Suprapubic skin (tissue), 4 donors: ENCODE measurements at regions not wholly inside any gene's neighbourhood (a gene's known extent, or its start where the extent isn't known, plus 50 kb on each side); places are given as distances from the start of the nearest gene placed in this dataset.

Source experiments
- DNase-seq, 2 donors: peaks; one replicate each; pipeline ENCODE4 v3.0.0-alpha.2; 2019; ENCODE audit warnings: low spot score in 2 of 2
- H3K27ac ChIP-seq: fragments of 200-600 bp; sonication (generic); one replicate; pipeline ENCODE4 v1.5.1; 2019
- H3K27me3 ChIP-seq: fragments of 200-600 bp; sonication (generic); one replicate; pipeline ENCODE4 v1.5.1; 2019
- H3K36me3 ChIP-seq: fragments of 200-600 bp; sonication (generic); one replicate; pipeline ENCODE4 v1.5.1; 2019
- H3K4me1 ChIP-seq: fragments of 200-600 bp; sonication (generic); one replicate; pipeline ENCODE4 v1.5.1; 2019
- H3K4me3 ChIP-seq: fragments of 200-600 bp; sonication (generic); one replicate; pipeline ENCODE4 v1.5.1; 2019; ENCODE audit warnings: mild to moderate bottlenecking
- H3K9me3 ChIP-seq: fragments of 200-600 bp; sonication (generic); one replicate; pipeline ENCODE4 v1.5.1; 2019
- CTCF ChIP-seq, 2 donors: fragments of 200-600 bp in 1 of 2; fragments of 450-650 bp in 1 of 2; sonication (generic) in 1 of 2; IDR thresholded peaks; one replicate each; pipeline ENCODE4 v1.5.1; 2016 to 2019; ENCODE audit warnings: antibody characterized with exemption in 2 of 2, mild to moderate bottlenecking in 1 of 2, moderate library complexity in 1 of 2
- EP300 ChIP-seq: sonication (generic); formaldehyde crosslinking; IDR thresholded peaks from one replicate; pipeline ENCODE4 v1.6.1; 2017; ENCODE audit warnings: antibody characterized with exemption
- POLR2A ChIP-seq, 2 donors: fragments of 450-650 bp; IDR thresholded peaks; one replicate each; pipeline ENCODE4 v1.6.1; 2017; ENCODE audit warnings: antibody characterized with exemption in 2 of 2, mild to moderate bottlenecking in 2 of 2, moderate library complexity in 2 of 2
- POLR2AphosphoS5 ChIP-seq, 3 donors: sonication (generic); formaldehyde crosslinking; IDR thresholded peaks; one replicate each; pipeline ENCODE4 v1.6.1; 2017; ENCODE audit warnings: antibody characterized with exemption in 3 of 3
- WGBS: methylation state at CpG from one replicate; pipeline ENCODE4 v1.1.5; 2018; 5-methylcytosine and 5-hydroxymethylcytosine counted together

DNA sequence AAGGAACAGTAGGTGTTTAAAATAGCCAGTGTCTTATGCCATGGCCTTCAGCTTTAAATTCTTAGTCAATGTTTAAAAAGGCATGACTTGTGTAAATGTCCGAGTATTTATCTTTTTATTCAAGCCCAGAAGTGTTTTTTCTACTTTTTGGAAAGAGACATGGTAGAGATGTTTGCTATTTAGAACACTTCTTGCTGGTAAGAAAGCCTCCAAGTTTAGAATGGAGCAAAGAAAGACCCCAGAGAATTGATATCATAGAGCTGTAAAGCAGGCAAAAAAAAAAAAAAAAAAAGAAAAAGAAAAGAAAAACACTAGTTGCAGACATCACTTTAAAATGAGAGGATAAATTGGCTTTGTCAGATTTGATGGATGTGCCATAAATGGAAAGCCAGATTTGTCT is 375.1 kb downstream of the TMEM167A start:
- H3K4me1 ChIP-seq, result no peaks in the 10 kb centered on the region
- H3K9me3 ChIP-seq, result no peaks in the 10 kb centered on the region
- H3K36me3 ChIP-seq, result no peaks in the 10 kb centered on the region
- H3K4me3 ChIP-seq, result no peak overlapping the region
- TF ChIP-seq EP300 (no peak), POLR2AphosphoS5 (IDR thresholded peaks at IDR 0.05) (no peak), POLR2A (IDR thresholded peaks at IDR 0.05) (no peak), CTCF (IDR thresholded peaks at IDR 0.05) (no peak)
- no peak overlapping the region for H3K27ac ChIP-seq
- no peak for DNase-seq
- 0% methylated on average over 1 of the region's 1 CpG for WGBS
- no peaks in the 10 kb centered on the region for H3K27me3 ChIP-seq

DNA sequence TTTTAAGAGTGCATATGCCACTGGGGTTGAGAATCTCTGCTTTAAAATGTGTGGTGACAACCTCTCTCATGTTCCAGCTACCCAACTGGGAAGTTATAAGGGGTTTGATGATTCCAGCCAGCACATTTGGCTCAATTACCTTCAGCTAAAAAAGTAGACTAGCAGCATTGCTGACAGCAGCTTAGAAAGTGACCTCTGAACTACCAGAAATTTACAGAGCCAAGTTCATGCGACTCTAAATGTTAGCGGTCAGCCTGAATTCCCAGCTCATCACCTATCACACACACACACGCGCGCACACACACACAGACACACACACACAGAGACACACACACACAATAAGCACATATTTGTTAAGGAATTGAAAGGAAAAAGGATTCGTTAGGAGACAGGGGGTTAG is 377.5 kb downstream of the TMEM167A start:
- whole genome bisulfite sequencing, result 97% methylated on average over 6 of the region's 6 CpGs
- H3K4me1 ChIP-seq, result no peaks in the 10 kb centered on the region
- no peak overlapping the region for H3K4me3 ChIP-seq
- H3K27me3 ChIP-seq, result no peaks in the 10 kb centered on the region
- TF ChIP-seq POLR2AphosphoS5 (IDR thresholded peaks at IDR 0.05) (no peak), CTCF (IDR thresholded peaks at IDR 0.05) (no peak), EP300 (no peak), POLR2A (IDR thresholded peaks at IDR 0.05) (no peak)
- DNase-seq, result no peak
- H3K27ac ChIP-seq, result no peak overlapping the region
- H3K36me3 ChIP-seq, result no peaks in the 10 kb centered on the region
- H3K9me3 ChIP-seq, result no peaks in the 10 kb centered on the region

DNA sequence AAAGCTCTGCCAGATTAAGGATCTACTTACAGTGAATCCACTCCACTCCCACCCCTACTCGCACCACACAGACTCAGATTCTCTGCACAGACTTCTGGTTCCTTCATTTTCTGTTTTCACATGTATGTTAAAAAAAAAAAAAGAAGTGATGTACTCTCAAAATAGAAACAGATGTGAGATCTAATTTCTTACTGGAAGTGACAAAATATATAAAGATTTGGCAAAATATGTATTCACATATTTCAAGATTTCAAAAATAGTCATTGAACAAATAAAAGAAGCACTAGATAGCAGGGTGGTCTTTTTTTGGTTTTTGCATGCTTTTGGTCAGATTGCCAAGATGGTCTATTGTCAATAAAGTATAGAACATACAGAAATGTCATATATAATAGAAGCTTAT is 379.2 kb downstream of the TMEM167A start:
- H3K27me3 ChIP-seq, result no peaks in the 10 kb centered on the region
- no peaks in the 10 kb centered on the region for H3K36me3 ChIP-seq
- no peak for DNase-seq
- TF ChIP-seq POLR2AphosphoS5 (IDR thresholded peaks at IDR 0.05) (no peak), EP300 (no peak), POLR2A (IDR thresholded peaks at IDR 0.05) (no peak), CTCF (IDR thresholded peaks at IDR 0.05) (no peak)
- H3K4me1 ChIP-seq, result no peaks in the 10 kb centered on the region
- H3K9me3 ChIP-seq, result no peaks in the 10 kb centered on the region
- 77% methylated on average over 1 of the region's 1 CpG for WGBS
- H3K27ac ChIP-seq, result no peak overlapping the region
- no peak overlapping the region for H3K4me3 ChIP-seq

GRCh38 chr5:82694711-82695285 is 382.4 kb downstream of the TMEM167A start:
- DNase-seq, result no peak
- no peak for TF ChIP-seq POLR2AphosphoS5 (IDR thresholded peaks at IDR 0.05)
- no peak for TF ChIP-seq CTCF (IDR thresholded peaks at IDR 0.05)
- no peak for TF ChIP-seq EP300
- TF ChIP-seq POLR2A (IDR thresholded peaks at IDR 0.05), result no peak

GRCh38 chr5:82692826-82693225 is 384.4 kb downstream of the TMEM167A start:
- no peaks in the 10 kb centered on the region for H3K27me3 ChIP-seq
- no peaks in the 10 kb centered on the region for H3K9me3 ChIP-seq
- H3K27ac ChIP-seq, result no peak overlapping the region
- TF ChIP-seq POLR2AphosphoS5 (IDR thresholded peaks at IDR 0.05) (no peak), EP300 (no peak), POLR2A (IDR thresholded peaks at IDR 0.05) (no peak)
- no peaks in the 10 kb centered on the region for H3K4me1 ChIP-seq
- WGBS, result 53% methylated on average over 2 of the region's 2 CpGs
- H3K4me3 ChIP-seq, result no peak overlapping the region
- no peaks in the 10 kb centered on the region for H3K36me3 ChIP-seq
- no peak for DNase-seq

More at GRCh38 chr5:82694711-82695285, 382.4 kb downstream of the TMEM167A start:
- WGBS, result 80% methylated on average over 2 of the region's 2 CpGs
- Histone ChIP-seq H3K27me3 (no peaks in the 10 kb centered on the region), H3K36me3 (no peaks in the 10 kb centered on the region), H3K4me3 (no peak overlapping the region), H3K4me1 (no peaks in the 10 kb centered on the region), H3K9me3 (no peaks in the 10 kb centered on the region), H3K27ac (no peak overlapping the region)

DNA sequence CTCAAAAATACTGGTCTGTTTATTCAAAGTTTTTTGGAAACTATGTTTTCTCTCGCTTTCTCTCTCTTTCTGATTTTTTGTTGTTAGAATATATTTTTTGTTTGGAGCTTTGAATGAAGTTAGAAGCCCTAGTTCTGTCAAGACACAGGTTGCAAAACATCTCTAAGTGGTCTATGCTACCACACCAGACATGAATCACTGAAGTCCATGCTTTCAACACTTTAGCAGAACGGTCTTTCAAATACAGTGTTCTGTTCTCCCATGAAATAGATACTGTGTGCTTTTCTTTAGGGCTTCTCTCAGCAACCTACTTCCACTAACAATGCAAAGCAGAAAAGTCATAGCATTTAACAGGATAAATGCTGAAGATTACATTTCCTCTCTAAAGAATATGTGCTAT is 392.5 kb downstream of the TMEM167A start:
- no peak for TF ChIP-seq POLR2A (IDR thresholded peaks at IDR 0.05)
- TF ChIP-seq CTCF (IDR thresholded peaks at IDR 0.05), result no peak
- no peak for TF ChIP-seq EP300
- no peak for TF ChIP-seq POLR2AphosphoS5 (IDR thresholded peaks at IDR 0.05)

More for the DNA sequence above, 392.5 kb downstream of the TMEM167A start:
- no peak for DNase-seq
- Histone ChIP-seq H3K27ac (no peak overlapping the region), H3K4me3 (no peak overlapping the region), H3K4me1 (no peaks in the 10 kb centered on the region), H3K36me3 (no peaks in the 10 kb centered on the region), H3K27me3 (no peaks in the 10 kb centered on the region), H3K9me3 (no peaks in the 10 kb centered on the region)
- WGBS, result 82% methylated on average over 2 of the region's 2 CpGs
